Fibroblast of lung (primary cell): ENCODE measurements at regions not wholly inside any gene's neighbourhood (a gene's known extent, or its start where the extent isn't known, plus 50 kb on each side); places are given as distances from the start of the nearest gene placed in this dataset.

ENCODE experiments used
- EZH2 ChIP-seq: IDR thresholded peaks from 2 replicates; pipeline ENCODE4 v1.5.1; 2012; ENCODE audit warnings: low read length, control low read depth, mild to moderate bottlenecking; ENCODE audit errors: missing control alignments
- TF ChIP-seq, protein P1 (sequence below), 2 donors: IDR thresholded peaks in 1 of 2; conservative IDR thresholded peaks in 1 of 2; 1 replicate in 1 of 2; 2 replicates in 1 of 2; pipeline ENCODE4 v1.5.1; 2011 to 2012; ENCODE audit warnings: low read length in 2 of 2, control low read depth in 1 of 2, inconsistent platforms in 1 of 2, low read depth in 1 of 2, mild to moderate bottlenecking in 1 of 2

DNA sequence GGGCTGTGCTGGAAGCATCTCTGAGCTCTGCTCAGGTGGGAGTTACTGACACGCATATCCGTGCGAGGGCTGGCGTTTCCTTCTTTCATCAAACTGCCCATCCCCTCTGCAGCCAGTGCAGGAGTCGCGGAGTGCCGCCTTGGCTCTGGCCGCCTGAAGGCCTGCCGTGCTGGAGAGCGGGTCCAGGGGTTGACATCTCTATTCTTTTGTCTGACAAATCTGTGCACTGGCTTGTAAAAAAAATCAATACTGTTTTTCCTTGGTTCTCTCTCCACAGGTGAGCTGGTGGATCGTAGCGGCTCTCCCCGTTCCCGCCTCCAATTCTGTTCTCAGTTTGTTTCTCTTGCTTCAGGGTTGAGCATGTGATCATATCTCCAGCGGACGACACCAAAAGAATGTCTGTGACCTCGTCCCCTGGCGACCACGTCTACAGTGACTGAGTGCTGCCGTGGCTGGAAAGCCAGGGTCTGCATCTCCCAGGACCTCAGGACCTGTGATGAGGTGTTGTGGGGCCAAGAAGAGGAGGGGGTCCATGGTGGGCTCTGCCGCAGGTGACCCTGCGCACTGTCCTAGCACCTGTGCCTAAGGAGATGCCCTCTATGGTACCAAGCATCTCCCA lies 214.3 kb upstream of the IRX4 start:
- TF ChIP-seq, protein P1, sequence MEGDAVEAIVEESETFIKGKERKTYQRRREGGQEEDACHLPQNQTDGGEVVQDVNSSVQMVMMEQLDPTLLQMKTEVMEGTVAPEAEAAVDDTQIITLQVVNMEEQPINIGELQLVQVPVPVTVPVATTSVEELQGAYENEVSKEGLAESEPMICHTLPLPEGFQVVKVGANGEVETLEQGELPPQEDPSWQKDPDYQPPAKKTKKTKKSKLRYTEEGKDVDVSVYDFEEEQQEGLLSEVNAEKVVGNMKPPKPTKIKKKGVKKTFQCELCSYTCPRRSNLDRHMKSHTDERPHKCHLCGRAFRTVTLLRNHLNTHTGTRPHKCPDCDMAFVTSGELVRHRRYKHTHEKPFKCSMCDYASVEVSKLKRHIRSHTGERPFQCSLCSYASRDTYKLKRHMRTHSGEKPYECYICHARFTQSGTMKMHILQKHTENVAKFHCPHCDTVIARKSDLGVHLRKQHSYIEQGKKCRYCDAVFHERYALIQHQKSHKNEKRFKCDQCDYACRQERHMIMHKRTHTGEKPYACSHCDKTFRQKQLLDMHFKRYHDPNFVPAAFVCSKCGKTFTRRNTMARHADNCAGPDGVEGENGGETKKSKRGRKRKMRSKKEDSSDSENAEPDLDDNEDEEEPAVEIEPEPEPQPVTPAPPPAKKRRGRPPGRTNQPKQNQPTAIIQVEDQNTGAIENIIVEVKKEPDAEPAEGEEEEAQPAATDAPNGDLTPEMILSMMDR (conservative IDR thresholded peaks at IDR 0.05 in 1 of 2, IDR thresholded peaks at IDR 0.05 in 1 of 2; ENCODE audit: low read depth in 1 of 2, low read length in 2 of 2) = no peak
- no peak for TF ChIP-seq EZH2
